SHP77 (cell line): ENCODE measurements at regions not wholly inside any gene's neighbourhood (a gene's known extent, or its start where the extent isn't known, plus 50 kb on each side); places are given as distances from the start of the nearest gene placed in this dataset.

Experiments
- DNase-seq, 2 experiments: peaks; one replicate each; lab custom pipeline; 2025; lab: John Stamatoyannopoulos, UW

GRCh38 chr19:32208060-32208459, 137.3 kb upstream of the ZNF507 start:
- no peak for DNase-seq

DNA sequence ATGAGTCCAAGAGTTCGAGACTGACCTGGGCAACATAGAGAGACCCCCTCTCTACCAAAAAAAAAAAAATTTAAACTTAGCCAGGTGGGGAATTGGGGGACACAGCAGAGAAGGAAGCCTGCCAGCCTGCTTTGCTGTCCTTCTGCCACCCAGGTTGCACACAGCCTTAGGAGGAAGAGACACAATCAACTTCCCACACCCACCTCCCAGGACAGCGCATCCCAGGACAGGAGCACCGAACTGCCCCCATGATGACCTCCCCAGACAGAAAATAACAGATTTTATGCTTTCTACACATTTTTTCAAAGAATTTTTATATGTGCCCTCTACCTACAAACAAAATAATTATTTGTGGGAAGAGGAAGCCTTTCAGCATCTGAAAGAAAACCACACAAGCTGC, 126.0 kb upstream of the ZNF507 start:
- no peak for DNase-seq

GRCh38 chr19:32219881-32220472, 125.4 kb upstream of the ZNF507 start:
- DNase-seq, result no peak

DNA sequence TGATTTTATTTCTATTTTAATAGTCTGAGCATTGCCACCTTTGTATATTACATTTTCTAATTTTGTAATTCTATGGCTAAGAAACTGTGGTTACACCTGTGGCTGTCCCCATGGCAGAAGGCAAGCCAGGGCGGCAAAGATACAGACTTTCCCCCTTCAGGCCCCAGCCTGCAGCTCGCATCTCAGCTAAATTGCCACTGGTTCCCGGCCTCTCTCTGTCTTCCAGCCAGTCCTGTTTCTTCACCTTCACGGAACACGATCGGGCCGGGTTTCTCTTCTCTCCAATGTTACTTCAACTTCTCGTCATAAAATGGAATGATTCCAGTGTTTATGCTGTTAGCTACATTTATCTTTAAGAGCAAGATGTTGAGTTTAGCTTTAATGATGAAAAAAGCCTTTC, 124.5 kb upstream of the ZNF507 start:
- DNase-seq, result no peak

DNA sequence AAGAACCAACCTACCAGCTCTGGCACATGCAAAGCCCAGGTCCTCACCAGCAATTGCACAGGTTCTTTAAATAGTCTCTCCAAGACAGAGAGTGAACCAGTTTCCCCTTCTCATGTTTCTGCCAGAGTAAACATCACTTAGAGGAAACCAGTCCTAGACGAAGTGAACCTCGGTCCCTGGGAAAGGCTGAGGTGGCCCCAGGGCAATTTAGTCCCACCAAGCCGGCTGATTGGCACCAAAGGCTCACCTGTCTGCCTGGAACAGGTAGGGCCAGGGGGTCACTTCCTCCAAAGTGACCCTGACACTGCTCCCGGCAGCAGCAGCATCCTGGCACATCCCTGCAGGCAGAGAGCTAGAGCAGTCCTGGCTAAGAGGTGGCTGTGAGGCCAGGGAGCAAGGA, 122.9 kb upstream of the ZNF507 start:
- DNase-seq, result no peak

DNA sequence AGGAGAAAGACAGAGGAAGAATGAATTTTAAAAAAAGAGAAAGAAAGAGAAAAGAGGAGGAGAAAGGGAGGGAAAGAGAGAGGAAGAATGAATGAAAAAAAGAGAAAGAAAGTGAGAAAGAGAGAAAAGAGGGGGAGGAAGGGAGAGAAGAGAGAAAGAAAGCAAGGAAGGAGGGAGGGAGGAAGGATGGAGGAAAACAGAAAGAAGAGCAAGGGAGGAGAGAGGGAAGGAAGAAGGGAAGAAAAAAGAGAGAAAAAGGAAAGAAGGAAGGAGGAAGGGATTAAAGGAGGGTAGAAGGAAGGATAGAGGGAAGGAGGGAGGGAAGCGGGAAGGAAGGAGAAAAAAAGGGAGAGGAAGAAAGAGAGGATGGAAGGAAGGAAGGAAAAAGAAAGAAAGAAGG, 122.3 kb upstream of the ZNF507 start:
- no peak for DNase-seq

DNA sequence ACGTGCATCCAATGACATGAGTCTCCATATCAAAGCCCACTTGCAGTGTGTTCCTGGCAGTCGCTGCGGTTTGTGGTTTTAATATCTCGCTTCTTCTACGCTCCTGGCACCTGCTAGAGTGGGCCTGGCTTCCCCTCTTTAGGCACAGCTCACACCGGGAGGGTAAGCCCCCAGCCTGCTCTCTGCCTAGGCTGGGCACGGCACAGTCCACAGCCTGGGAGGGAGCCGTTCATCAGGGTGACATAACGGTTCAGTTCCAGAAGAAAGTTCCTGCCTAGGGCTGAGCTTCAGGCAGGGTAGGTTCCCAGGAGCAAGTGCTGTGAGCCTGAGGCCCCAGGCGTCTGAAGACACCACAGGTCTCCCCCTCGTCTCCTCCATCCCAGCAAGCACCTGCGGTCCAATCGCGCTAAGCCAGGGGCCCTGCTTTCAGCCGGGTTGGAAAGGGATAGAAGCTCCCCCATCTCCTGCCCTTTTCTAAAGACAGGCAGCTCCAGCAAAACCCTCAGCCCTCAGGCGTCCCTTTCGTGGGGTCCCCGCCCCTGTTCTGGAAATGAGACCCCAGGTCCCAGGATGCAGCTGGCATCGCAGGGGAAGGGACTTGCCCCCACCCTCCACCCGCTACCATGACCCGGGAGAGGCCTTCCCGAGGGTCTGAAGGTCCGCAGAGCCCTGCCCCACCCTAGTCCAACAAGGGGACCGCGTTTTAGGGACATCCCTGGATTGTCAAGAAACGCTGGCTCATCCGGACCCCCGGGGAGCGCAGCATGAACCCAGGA, 121.6 kb upstream of the ZNF507 start:
- no peak for DNase-seq

DNA sequence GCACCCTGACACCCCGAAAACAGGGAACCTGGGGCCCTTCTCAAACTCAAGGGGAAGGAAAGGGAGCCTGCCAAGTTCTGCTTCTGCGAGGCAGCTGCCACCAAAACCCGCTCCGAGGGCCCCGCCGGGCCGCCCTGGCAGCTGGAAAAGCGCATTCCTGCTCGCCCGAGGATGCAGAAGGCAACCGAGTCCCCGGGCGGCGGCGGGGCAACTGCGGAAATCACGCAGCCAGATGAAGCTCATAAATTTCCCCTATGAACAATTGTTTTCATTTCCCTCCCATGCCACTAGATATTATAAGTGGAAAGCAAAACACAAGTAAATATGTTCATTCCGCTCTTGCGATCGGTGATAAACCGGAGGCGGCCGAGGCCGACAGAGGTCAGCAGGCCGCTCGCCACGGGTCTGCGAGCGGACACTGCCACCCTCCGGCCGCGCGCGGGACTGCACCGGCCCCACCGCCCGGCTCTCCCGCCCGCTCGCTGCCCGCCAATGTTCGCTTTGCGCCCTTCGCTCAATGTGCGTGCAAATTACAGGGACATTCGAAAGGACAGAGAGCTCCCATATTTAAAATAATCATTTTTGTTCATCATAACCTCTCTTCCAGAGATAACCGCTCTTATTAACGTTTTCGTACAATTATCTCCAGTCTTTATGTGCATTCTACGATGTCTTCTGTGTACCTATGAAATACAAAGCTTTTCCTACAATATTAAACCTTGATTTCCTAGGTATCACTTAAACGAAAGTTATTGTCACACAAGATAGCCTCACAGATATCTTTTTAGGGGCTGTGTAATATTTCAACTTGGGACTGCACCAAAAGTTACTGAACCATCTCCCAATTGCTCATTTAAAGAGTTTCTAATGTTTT, 120.8 kb upstream of the ZNF507 start:
- DNase-seq, result peak in 1 of 2 experiments; percentile 21

DNA sequence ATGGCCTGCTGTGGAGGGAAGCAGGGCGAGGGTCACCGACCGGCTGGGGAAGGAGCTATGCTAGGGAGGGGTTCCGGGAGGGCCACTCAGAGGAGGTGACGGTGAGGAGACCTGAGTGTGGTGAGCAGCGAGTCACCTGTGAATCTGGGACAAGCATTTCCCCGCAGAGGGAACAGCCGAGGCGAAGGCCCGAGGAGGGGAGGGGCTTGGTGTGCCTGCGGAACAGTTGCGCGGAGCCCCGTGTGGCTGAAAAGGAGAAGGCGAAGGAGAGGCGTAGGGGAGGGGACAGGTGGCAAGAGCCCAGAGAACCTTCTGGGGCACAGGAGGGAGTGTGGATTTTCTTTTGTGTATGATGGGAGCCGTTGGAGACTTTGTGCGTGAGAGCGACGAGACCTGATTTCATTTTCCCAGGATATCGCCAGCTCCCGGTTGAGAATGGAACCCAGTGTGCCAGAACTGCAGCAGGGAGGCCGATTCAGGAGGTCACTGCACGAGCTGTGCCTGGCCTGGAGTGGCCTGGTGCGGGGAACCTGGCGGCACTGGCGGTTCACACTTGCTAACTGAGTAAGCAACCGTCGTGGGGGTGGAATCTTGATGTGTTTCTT, 117.7 kb upstream of the ZNF507 start:
- DNase-seq, result no peak

DNA sequence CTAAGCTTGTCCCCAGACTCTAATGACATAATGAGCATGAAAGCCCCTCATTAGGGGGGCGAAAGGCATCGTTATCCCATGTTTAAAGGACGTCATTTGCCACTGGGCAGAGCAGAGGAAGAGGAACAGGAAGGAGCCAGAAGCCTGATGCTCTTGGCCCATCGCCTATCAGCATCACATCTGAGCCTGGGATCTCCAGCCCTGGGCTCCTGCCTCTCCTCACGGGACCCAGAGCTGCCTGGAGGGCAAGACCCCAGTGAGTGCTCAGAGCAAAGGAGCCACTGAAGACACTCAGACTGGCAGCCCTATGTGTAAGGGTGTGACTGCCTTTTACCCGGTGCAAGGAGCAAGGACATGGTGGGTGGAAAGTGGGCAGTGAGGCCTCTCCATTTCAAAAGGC, 115.0 kb upstream of the ZNF507 start:
- DNase-seq, result no peak

DNA sequence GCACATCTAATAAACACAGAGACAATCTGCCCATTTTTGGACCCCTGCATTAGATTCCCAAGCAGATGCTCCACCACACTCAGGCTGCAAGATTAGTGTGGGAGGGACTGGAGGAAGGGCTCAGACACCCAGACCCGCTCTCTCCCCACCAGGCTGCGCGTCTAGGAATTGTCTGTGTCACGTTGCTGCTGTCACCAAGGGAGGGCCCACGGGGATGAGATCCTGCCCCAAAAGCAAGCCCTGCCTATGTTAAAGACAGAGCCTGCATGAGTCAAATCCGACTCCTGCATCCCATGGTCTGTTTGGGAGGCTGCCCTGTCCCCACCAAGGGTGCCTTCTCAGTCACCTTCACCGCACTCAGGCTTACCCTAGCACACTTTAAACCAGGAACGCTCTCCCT, 114.4 kb upstream of the ZNF507 start:
- DNase-seq, result no peak

DNA sequence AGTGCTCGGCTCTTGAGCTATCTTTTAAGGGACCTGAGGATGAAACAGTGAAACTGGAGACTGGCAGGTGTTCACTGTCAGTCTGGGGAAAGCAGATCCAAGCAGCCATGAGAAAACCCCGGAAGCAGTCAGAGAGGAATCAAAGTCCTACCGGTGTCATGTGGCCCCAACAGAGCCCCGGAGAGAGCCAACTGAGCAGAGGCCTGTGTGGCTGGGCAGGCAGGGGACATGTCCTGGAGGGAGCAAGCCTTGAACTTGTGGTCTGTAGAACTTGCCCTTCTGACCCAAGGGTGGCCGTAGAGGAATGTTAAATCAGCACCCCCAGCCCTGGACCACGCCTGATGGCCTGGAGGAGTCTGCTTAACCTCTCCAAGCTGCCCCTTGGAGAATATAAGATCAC, 113.7 kb upstream of the ZNF507 start:
- no peak for DNase-seq

- no peak for DNase-seq
Observed at GRCh38 chr19:32232449-32232848, 113.0 kb upstream of the ZNF507 start.

DNA sequence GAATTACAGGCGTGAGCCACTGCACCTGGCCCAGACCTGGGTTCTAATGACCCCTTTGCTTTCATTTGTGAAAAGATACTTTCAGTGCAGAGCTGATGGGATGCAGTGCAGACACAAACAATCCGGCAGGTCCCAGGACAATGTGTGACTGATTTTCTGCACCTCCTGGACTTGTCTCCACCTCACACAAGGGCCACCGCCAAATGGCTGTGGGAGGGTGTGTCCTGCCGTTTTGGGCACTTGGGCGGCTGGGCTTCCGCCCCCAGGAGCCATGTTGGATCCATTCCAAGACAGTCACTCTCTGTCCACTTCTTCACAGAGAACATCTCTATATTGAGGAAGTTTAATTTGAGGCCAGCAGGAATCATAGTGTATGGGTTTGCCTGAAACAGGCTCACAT, 112.3 kb upstream of the ZNF507 start:
- no peak for DNase-seq

DNA sequence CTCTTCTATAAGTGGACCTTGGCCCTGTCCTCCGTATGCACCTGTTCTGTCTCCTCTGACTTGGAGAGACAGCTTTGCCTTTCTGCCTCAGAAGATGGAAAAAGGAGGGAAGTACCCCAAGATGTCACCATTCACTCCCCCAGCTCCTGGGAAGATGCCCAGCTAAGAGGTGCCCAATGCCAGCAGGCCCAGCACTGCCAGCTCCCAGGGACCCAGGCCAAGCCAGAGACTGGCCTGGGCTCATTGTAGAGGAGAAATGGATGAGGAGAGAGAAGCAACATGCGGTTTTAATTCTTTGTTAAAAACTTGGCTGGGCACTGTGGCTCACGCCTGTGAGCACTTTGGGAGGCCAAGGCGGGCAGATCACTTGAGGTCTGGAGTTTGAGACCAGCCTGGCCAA, 111.5 kb upstream of the ZNF507 start:
- no peak for DNase-seq

DNA sequence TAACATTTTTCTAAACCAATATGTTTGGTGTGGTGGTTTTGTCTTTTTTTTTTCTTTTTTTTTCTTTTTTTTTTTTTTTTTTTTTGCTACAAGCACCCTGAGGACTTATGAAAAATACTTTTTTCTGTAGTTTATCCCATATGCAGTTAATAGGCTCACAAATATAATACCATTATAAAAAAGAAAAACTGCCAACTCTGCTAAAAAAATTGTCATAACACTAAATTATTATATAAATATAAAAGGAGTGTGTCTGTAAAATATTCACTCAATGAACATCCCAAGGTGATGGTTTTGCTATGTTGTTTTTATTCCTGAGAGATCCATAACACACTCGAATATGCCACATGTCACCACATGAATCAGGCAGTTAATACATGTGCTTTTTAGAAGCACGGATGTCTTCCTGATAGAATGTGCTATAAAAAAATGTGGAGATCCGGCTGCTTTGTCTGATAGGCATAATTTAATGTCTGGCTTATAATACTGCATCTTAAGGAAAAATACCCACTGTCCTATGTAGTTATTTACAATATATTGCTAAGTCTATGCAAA, 110.7 kb upstream of the ZNF507 start:
- DNase-seq, result no peak

GRCh38 chr19:32238076-32238475, 107.3 kb upstream of the ZNF507 start:
- no peak for DNase-seq

- no peak for DNase-seq
Observed at GRCh38 chr19:32240316-32240715, 105.1 kb upstream of the ZNF507 start.

GRCh38 chr19:32241306-32241705, 104.1 kb upstream of the ZNF507 start:
- DNase-seq, result no peak

- no peak for DNase-seq
Observed at GRCh38 chr19:32241932-32242710, 103.3 kb upstream of the ZNF507 start.

DNA sequence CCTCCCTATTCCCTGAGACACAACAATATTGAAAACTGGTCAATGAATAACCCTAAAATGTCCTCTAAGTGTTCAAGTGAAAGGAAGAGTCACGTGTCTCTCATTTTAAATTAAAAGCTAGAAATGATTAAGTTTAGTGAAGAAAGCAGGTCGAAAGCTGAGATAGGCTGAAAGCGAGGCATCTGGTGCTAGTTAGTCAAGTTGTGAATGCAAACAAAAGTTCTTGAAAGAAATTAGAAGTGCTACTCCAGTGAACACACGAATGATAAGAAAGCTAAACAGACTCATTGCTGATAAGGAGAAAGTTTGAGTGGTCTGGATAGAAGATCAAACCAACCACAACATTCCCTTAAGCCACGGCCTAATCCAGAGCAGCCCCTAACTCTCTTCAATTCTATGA, 99.4 kb upstream of the ZNF507 start:
- no peak for DNase-seq
